GM12873 (cell line): ENCODE measurements at regions not wholly inside any gene's neighbourhood (a gene's known extent, or its start where the extent isn't known, plus 50 kb on each side); places are given as distances from the start of the nearest gene placed in this dataset.

Experiments
- TF ChIP-seq, protein P1 (sequence below): IDR thresholded peaks from 2 replicates; pipeline ENCODE4 v1.5.1; 2012; ENCODE audit warnings: low read depth, mild to moderate bottlenecking, moderate library complexity, low read length, control low read depth; ENCODE audit not compliant: insufficient read depth; ENCODE audit errors: missing control alignments

DNA sequence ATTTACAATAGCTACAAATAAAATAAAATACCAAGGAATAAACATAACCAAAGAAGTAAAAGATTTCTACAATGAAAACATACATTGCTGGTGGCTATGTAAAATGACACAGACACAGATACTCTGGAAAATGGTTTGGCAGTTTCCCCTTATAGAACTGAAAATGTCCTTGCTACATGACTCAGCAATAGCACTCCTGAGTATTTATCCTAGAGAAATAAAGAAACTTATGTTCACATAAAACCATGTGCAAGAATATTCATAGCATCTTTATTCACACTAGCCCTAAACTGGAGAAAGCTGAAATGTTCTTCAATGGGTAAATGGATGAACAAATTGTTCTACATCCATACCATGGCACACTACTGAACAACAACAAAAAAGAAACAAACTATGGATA, 100.2 kb upstream of the RFC3 start:
- TF ChIP-seq, protein P1, sequence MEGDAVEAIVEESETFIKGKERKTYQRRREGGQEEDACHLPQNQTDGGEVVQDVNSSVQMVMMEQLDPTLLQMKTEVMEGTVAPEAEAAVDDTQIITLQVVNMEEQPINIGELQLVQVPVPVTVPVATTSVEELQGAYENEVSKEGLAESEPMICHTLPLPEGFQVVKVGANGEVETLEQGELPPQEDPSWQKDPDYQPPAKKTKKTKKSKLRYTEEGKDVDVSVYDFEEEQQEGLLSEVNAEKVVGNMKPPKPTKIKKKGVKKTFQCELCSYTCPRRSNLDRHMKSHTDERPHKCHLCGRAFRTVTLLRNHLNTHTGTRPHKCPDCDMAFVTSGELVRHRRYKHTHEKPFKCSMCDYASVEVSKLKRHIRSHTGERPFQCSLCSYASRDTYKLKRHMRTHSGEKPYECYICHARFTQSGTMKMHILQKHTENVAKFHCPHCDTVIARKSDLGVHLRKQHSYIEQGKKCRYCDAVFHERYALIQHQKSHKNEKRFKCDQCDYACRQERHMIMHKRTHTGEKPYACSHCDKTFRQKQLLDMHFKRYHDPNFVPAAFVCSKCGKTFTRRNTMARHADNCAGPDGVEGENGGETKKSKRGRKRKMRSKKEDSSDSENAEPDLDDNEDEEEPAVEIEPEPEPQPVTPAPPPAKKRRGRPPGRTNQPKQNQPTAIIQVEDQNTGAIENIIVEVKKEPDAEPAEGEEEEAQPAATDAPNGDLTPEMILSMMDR = no peak

DNA sequence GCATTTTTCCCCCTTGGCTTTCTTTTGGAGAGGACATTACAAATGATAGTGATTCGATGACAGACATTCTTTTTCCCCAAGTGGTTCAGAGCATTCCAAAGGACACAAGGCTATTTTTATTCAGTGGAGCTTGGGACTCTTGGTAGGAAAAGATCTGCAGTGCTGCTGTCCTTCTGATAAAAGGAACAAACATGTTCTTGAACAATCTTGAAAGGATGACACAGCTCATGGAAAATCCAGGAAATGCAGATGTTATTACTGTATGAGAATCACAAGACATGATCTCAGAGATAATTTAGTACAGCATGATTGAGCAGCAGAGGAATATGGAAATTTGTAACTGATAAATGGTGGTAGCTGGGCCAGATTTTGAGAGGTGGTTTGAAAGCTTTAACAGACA, 96.2 kb upstream of the RFC3 start:
- TF ChIP-seq, protein P1 = no peak

DNA sequence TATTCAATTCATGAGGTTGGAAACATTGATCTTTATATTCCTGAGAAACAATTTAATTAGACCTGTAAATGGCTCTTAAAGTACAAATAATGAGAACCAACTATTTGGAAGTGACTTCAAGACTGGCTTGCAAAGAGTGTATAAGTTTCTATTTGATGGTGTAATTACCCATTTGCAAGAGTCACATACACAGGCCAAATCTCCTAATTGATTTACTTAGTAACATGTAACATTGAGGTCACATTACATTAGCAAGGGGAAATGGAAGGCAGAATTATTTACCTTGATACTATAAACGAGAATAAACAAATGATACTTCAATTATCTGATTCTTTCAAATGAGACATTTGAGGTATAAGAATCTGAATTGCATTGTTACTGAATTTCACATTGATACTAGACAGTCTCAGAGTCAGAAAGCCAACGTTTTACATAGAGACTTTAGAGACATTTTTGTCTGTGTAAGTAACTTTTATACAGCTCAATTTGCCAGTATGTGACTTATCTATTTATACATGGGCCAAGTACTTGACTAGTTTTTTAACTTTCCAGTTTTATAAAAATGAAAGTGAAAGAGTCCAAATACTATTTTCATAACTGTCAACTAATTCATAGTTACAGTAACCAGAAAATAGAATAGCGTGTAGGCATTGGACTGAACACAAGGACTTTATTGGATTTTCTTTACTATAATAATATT, 95.6 kb upstream of the RFC3 start:
- TF ChIP-seq, protein P1 = no peak

DNA sequence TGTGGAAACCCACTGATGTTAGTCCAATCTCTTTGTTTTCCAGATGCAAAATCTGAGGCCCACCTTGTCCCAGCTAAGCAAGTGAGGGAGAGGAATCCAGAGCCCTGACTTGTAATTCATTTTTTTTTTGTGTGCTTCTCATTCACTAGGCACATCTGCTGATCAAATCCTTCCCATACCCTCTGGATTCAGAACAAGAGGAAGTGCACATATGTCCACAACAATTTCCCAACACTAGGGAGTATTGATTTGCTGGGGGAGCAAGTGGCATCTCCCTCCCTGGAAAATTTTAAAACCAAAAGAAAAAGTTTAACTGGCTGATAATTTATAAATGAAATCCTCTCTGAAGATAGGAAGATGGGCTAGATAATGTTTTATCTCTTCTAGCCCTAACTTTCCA, 94.6 kb upstream of the RFC3 start:
- TF ChIP-seq, protein P1 = no peak

DNA sequence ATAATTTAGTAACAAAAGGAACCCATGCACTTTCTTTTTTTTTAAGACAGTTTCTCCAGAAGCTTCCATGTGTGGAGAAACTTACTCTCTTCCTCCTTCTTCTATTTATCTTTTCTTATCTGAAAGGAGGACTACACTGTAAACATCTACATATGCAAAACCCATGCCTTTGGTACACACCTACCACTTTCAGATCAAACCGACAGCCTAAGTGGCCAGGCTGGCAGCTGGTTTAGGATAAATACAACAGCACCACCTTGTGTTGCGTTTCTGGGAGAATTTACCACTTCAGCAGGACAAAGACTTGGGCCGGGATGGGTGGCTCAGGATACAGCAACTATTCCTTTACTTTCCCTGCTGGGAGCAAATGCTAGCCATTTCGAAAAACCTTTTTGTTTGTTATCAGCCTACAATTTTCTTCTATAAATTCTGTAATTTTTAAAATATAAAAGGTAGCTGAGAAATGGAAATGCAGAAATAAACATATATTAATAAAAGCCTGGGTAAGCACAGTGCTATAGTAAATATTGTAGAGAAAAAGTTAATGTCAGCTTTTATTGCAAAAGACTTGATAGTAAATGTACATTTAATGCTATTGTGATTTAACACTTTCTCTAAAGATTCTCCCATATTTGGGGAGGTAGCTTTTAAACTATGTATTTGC, 94.0 kb upstream of the RFC3 start:
- TF ChIP-seq, protein P1 = peak; percentile 69

DNA sequence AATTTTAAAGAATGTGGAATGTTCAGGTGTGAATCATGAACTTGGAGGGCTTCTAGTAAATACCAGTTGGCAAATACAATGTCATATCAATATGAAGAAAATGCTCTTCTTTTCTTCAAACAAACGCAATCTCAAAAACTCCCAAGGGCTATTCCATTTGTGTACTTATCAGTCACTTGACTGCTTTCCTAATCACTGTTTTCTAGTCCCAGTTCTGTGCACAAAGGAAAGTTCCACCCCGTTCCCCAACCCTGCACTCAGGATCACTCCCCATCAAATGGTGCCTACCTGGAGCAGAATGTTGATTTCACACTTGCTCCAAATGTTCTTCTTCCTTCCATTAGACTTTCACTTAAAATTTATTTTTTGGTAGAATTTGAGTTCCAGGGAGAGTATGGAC, 92.6 kb upstream of the RFC3 start:
- TF ChIP-seq, protein P1 = no peak

DNA sequence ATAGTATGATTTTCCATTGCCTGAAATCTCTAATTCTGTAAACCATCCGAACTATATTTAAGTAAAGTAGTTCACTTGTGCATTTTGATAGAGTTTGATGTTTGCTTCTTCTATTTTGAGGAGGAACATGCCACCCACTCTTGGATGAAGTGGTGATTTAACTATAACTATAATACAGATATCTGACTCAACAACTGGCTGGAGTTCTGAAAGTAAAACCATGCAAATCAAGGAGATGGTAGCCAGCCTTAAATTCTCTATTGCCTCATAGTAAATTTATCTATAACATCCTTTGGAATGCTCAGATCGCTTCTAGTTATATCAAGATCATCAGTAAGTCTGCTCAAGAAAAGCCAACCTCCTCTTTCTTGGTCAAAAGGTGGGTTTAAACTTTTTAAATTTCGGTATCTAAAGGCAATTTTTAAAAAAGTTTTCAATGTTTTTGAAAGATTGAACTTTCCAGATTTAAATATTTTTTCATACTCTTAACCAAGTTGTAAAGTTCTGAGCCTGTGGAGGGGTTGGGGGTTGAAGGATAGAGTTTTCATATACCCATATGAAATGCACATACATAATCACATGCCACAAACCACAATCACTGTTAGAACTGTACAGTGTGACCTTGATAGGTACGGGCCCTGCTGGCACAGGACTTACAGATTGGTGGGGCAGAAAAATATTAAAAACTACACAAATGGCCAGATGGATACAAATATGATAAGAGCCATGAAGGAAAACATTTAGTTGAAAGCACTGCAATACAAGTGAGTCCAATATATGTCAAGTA, 90.5 kb upstream of the RFC3 start:
- TF ChIP-seq, protein P1 = no peak
